ENCODE measurements at regions not wholly inside any gene's neighbourhood (a gene's known extent, or its start where the extent isn't known, plus 50 kb on each side); places are given as distances from the start of the nearest gene placed in this dataset.

DNA sequence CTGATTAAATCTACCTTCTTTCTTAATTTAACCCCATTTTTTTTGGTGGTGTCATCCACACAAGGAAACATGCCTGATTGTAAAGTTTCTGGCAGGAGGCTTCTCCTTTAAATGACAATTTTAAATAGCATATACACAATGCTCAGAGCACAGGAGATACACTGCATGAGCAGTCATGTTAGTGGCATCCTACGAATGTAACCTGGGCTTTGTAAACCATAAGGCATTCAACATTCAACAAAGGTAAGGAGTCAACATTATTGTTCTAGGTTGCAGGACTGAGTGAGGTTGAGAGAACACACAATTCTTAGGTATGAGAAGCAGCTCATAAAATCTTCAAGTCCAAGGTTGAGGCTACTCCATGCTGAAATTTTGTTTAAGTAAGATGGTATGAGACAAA is 266.6 kb upstream of the SIX2 start:
- no peak overlapping the region for H3K4me3 ChIP-seq (ENCODE audit: low read depth, low read length)
- no peak for DNase-seq (ENCODE audit: extremely low spot score)
- WGBS: 82% methylated on average over 1 of the region's 1 CpG
- H3K4me1 ChIP-seq (ENCODE audit: insufficient read depth): no peaks in the 10 kb centered on the region
- H3K27ac ChIP-seq (ENCODE audit: low read depth): no peak overlapping the region
- no peaks in the 10 kb centered on the region for H3K36me3 ChIP-seq (ENCODE audit: insufficient read depth)

DNA sequence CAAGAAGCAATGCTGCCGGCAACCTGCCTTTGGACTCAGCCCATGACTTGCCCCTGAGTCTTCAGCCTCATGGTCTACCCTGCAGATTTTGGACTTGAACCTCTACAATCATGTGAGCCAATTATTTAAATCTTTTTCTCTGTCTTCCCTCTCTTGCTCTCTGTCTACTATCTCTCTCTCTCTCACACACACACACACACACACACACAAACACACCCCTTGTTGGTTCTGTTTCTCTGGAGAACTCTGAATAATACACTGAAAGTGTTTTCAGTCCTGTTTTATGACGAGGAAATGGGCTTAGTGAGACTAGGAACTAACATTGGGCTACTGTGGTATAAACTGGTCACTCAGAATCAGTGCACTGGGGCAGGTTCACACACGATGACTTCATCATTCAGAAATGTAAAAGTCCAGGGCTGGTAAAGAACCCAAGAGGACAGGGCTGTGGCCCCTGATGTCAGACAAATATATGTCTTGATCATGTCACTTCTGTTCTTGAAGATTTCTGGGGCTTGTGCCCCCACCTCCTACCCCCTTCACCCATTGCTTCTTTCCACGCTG is 266.1 kb upstream of the SIX2 start:
- no peaks in the 10 kb centered on the region for H3K4me1 ChIP-seq (ENCODE audit: insufficient read depth)
- no peaks in the 10 kb centered on the region for H3K36me3 ChIP-seq (ENCODE audit: insufficient read depth)
- no peak overlapping the region for H3K4me3 ChIP-seq (ENCODE audit: low read depth, low read length)
- DNase-seq (ENCODE audit: extremely low spot score): no peak
- 82% methylated on average over 4 of the region's 4 CpGs for WGBS
- H3K27ac ChIP-seq (ENCODE audit: low read depth): no peak overlapping the region

DNA sequence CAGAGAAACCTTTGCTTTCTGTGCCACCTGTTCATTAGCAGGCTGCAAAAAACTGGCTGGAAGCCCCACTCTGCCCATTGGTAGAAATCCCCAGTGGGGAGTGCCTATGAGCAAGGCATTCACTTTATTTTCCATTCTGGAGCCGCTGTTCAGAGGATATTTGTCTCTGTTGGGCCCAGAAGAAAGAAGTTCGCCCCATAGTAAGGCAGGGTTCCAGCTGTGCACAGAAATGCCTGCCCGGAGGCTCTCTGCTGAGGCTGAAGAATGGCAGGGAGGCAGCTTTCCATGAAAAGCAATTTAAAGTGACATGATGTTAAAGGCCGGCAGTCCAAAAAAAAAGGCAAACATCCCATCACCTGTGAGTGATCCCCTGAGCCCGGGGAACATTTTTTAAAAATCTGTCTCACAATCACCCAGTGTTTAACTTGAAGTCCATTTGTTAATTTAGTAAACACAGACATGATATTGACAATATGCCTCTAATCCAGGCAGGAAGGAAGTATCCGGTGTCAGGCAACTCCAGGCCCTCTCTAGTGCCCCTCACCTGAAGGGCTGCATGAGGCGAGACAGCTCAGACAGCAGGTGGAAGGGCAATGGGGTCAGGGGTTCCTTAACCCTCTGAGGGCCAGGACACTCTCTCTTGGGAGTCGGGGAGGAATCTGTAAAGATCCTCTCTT is 265.1 kb upstream of the SIX2 start:
- Histone ChIP-seq H3K36me3 (ENCODE audit: insufficient read depth) (no peaks in the 10 kb centered on the region), H3K4me1 (ENCODE audit: insufficient read depth) (no peaks in the 10 kb centered on the region), H3K27ac (ENCODE audit: low read depth) (no peak overlapping the region), H3K4me3 (ENCODE audit: low read depth, low read length) (no peak overlapping the region)
- WGBS: 72% methylated on average over 8 of the region's 8 CpGs
- no peak for DNase-seq (ENCODE audit: extremely low spot score)

DNA sequence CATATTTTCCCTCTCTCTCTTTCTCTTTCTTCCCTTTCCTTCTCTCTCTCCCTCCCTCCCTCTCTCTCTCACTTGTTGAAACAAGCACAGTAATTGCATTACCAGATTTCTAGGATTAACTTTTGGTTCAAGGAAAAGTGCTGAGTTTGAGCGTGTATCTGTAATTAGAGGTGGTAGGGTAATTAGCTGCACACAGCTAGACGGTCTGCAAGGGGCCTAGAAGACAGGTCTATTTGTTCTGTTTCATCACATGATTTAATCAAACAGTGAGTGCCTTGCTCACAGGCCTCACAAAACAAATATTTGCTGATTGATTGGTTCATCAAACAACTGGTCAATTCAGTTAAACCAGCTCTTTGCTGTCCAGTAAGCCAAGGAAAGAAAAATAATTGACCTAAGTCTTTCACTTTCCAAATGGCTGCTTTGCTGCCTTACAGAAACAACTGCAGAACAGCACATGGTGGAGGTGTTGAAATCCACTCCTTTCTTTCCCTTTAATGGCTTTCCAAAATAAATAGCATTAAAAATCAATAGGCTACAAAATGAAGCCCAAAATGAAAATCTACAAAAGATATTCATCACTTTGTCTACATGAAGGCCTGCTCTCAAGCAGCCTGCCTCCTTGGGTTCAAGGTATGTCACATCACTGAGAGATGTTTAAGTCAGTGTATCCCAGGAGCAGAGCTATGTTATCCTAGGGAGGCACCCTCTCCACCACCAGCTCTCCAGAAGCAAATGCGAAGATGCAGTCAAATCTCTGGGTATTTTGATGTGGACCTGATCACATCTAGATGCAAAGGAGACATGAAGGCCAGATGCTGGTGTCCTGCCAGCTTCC is 264.4 kb upstream of the SIX2 start:
- Histone ChIP-seq H3K4me3 (ENCODE audit: low read depth, low read length) (no peak overlapping the region), H3K4me1 (ENCODE audit: insufficient read depth) (no peaks in the 10 kb centered on the region), H3K27ac (ENCODE audit: low read depth) (no peak overlapping the region), H3K36me3 (ENCODE audit: insufficient read depth) (no peaks in the 10 kb centered on the region)
- 93% methylated on average over 3 of the region's 3 CpGs for WGBS
- DNase-seq (ENCODE audit: extremely low spot score): no peak

DNA sequence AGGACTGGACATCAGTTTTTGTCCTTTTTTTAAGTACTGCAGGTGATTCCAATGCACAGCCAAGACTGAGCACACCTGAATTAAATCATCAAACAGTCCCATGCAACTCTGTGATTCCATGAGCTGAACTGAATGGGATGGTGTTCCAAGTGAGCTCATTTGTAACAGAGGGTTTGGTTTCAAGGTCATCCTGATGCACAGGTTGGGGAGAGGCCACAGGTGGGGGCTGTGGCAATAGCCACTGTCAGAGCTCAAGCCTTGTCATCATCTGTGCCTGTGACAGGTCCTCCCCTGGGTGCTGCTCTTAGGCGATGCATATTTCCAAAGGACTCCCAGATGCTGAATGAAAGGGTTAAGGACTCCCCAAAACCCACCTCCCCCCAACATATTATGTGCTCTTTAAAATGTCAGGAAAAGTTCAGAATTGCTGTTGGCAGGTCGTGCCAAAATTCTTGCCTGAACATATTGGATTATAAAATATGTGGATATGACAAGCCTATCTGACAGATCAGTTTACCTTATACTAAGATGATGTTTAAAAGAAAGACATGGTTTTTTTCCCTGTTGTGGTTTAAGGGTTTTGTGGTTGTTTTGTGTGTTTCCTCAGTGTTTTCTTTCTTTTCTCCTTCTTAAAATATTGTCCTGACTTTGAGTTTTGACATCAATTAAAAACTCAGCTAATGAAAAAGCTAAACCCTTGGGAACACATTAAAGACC is 263.5 kb upstream of the SIX2 start:
- DNase-seq (ENCODE audit: extremely low spot score): no peak
- Histone ChIP-seq H3K4me3 (ENCODE audit: low read depth, low read length) (no peak overlapping the region), H3K36me3 (ENCODE audit: insufficient read depth) (no peaks in the 10 kb centered on the region), H3K4me1 (ENCODE audit: insufficient read depth) (no peaks in the 10 kb centered on the region), H3K27ac (ENCODE audit: low read depth) (no peak overlapping the region)
- 77% methylated on average over 2 of the region's 2 CpGs for WGBS

DNA sequence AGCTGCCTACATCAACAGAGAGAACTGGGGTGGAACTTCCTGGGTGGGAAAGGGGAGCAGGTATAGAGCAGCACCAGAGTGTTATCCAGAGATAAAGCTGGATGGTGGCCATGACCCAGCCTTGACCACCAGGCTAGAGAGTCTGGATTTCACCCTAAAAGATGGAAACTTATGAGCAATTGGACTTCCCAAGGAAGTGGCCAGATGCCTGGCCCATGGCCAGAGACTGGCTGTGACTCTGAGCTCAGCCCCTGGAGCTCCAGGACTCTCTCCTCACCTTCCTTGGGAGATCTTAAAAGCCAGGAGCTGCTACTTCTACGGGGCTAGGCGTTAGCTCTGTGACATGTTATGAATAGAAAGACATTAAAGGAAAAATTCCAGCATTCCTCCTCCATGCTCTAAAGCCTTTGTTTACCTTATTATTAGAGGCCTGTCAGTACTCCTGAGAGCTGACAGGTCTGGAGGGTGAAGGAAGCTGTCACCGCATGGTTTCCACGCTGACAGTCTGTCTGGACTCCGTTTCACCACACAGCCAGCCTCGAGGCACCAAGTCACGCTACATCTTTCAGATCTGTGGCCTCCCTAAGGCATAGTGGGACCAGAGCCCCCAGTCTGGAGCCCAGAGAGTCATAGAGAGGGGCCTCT is 260.0 kb upstream of the SIX2 start:
- Histone ChIP-seq H3K27ac (ENCODE audit: low read depth) (no peak overlapping the region), H3K4me1 (ENCODE audit: insufficient read depth) (no peaks in the 10 kb centered on the region), H3K36me3 (ENCODE audit: insufficient read depth) (no peaks in the 10 kb centered on the region), H3K4me3 (ENCODE audit: low read depth, low read length) (no peak overlapping the region)
- no peak for DNase-seq (ENCODE audit: extremely low spot score)
- WGBS: 43% methylated on average over 7 of the region's 7 CpGs

DNA sequence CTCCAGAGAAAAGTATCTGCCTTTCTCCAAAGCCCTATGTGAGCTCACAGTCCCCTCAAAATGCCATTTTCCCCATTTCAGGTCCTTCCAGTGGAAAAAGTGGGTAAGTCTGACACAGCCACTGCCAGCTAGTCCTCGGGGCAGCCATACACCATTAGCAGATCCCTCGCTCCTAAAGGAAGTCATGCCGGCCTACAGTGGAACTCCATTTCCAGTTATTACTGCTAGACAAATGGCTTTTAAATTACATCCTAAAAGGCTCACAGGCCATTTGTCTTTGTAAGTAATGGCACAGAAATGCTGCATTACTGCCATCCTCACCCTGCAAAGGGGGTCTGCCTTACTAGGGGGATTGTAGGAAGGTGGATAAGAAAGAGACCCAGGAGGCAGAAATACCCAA is 259.4 kb upstream of the SIX2 start:
- Histone ChIP-seq H3K4me1 (ENCODE audit: insufficient read depth) (no peaks in the 10 kb centered on the region), H3K27ac (ENCODE audit: low read depth) (no peak overlapping the region), H3K36me3 (ENCODE audit: insufficient read depth) (no peaks in the 10 kb centered on the region), H3K4me3 (ENCODE audit: low read depth, low read length) (no peak overlapping the region)
- no peak for DNase-seq (ENCODE audit: extremely low spot score)
- 76% methylated on average over 3 of the region's 3 CpGs for WGBS

DNA sequence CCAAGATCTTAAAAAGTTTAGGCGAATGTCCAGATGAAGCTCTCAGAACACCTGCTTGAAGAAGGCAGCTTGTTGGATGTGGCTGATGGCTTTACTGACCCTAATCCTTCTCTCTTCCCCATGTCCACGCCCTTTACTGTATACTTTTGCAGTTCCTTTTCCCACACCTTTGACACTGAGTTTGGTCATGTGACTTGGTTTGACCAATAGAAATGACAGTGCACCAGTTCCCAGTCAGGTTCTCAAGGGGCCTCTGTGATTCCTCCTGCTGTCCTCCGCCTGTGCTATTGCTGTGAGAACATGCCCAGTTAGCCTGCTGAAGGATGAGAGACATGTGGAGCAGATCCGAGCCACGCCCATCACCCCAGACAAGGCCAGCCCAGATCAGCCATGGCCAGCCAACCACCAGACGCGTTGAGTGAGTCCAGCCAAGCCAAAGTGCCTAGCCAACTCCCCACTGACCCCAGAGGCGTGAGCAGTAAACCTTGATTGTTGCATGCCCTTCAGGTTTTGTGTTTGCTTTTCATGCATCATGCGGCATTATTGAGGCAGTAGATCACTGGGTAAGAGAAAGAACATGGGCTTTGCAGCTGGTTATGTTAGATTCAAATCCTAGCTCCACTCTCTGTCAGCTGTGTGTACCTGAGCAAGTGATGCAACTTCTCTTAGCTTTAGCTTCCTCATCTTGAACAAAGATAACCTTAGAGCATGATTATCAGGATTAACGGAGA is 258.0 kb upstream of the SIX2 start:
- Histone ChIP-seq H3K4me3 (ENCODE audit: low read depth, low read length) (no peak overlapping the region), H3K27ac (ENCODE audit: low read depth) (no peak overlapping the region), H3K4me1 (ENCODE audit: insufficient read depth) (no peaks in the 10 kb centered on the region), H3K36me3 (ENCODE audit: insufficient read depth) (no peaks in the 10 kb centered on the region)
- no peak for DNase-seq (ENCODE audit: extremely low spot score)
- WGBS: 90% methylated on average over 10 of the region's 10 CpGs

DNA sequence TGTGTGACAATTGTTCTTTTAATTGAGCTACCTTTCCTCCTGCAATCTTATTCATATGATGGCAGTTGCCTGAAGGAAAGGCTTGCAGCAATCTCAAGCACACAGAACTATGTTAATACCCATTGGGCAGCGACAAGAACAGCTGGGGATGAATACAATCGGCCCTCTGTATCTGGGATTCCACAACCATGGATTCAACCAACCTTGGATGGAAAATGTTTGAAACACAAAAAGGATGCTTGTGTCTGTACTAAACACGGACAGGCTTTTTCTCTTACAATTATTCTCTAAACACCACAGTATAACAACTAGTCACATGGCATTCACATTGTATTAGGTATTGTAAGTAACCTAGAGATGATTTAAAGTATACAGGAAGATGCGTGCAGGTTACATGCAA is 256.1 kb upstream of the SIX2 start:
- Histone ChIP-seq H3K27ac (ENCODE audit: low read depth) (no peak overlapping the region), H3K4me3 (ENCODE audit: low read depth, low read length) (no peak overlapping the region), H3K4me1 (ENCODE audit: insufficient read depth) (no peaks in the 10 kb centered on the region), H3K36me3 (ENCODE audit: insufficient read depth) (no peaks in the 10 kb centered on the region)
- DNase-seq (ENCODE audit: extremely low spot score): no peak
- 92% methylated on average over 4 of the region's 4 CpGs for WGBS

DNA sequence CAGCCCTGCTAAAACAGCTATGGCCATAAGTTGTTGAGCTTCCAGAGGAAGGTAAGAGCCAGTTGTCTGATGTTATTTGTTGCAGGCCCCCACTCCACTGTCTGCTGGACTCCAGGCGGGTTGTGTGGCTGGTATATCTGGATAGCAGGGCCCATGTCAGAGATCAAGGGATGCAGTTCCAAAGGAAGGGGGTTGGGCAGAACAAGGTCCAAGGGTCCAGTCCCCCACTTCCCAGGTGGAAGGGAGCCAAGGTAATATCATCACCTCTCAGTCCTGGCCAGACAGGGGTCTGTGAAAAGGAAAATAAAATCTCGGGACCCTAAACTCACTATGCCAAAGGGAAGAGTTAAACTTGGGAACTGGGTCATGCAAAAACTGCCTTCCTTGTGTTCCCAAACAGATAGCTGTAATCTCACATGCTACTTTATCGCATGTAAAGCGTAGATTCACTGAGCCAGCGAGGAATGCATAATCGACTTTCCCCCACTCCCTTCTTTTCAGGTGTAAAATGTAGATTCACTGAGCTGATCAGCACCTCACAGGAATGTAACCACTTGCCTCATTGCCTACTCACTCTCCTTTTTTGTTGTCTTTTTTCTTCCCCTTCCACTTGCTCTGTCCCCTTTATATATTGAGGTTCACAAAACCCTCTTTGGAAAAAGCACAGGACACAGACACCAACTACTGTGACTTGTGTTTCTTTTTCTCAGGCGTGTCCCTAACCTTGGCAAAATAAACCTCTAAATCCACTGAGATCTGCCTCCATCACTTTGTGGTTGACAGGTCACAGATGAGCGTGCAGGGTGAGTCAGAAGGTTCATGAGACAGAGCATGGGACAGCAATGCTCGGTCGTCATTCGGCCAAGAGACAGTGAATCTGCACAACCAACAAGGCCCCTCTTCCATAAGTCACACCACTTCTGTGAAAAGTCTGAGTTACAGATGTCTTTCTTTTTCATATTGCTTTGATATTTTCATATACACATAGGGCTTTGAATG is 255.3 kb upstream of the SIX2 start:
- Histone ChIP-seq H3K4me3 (ENCODE audit: low read depth, low read length) (no peak overlapping the region), H3K27ac (ENCODE audit: low read depth) (no peak overlapping the region), H3K36me3 (ENCODE audit: insufficient read depth) (no peaks in the 10 kb centered on the region), H3K4me1 (ENCODE audit: insufficient read depth) (no peaks in the 10 kb centered on the region)
- 86% methylated on average over 11 of the region's 11 CpGs for WGBS
- DNase-seq (ENCODE audit: extremely low spot score): no peak

DNA sequence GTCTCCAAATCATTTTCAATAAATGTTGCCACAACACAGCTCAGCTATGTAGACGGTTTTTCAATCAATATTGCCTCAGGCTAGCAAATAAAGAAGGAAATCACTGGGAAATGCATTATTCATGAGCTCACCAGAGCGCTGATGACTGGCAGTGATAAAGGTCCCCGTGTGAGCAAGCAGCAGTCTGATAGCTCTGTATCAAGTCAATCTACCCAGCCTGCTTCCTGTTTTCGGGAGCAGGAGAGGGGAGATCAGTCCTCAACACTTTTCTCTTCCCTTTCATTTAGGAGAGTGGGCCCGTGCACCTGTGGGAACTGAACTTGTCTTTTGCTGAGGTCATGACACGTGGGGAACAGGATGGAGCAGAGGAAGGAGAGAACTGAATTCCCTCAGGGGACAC is 253.9 kb upstream of the SIX2 start:
- 57% methylated on average over 6 of the region's 6 CpGs for WGBS
- Histone ChIP-seq H3K27ac (ENCODE audit: low read depth) (no peak overlapping the region), H3K4me3 (ENCODE audit: low read depth, low read length) (no peak overlapping the region), H3K4me1 (ENCODE audit: insufficient read depth) (no peaks in the 10 kb centered on the region), H3K36me3 (ENCODE audit: insufficient read depth) (no peaks in the 10 kb centered on the region)
- DNase-seq (ENCODE audit: extremely low spot score): no peak

DNA sequence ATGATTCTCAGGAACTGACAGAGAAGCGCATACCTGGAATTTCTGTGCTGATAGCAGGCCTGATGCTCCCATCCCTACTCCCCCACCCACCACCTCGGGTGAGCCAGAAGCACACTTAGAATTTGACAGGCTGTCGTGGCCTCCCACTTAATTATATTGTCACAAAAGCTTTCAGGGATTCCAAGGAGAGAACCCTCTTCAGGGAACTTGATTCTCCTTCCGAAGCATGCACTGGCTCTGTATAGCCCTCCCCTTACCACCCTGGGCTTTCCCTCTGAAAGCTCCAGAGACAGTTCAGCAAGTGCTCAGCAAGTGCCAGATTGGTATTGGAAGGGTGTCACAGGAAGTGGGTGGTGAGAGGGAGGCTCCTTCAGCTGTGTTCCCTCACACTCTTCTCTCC is 252.5 kb upstream of the SIX2 start:
- DNase-seq (ENCODE audit: extremely low spot score): no peak
- Histone ChIP-seq H3K36me3 (ENCODE audit: insufficient read depth) (no peaks in the 10 kb centered on the region), H3K27ac (ENCODE audit: low read depth) (no peak overlapping the region), H3K4me3 (ENCODE audit: low read depth, low read length) (no peak overlapping the region), H3K4me1 (ENCODE audit: insufficient read depth) (no peaks in the 10 kb centered on the region)
- 77% methylated on average over 4 of the region's 4 CpGs for whole genome bisulfite sequencing

Measured in urinary bladder (tissue), 3 donors.